Skin of body (tissue), 1 donor: ENCODE measurements at regions not wholly inside any gene's neighbourhood (a gene's known extent, or its start where the extent isn't known, plus 50 kb on each side); places are given as distances from the start of the nearest gene placed in this dataset.
"Not testable (repeated sequence)": the region's sequence is repeated elsewhere in the genome, so short reads cannot be mapped to it uniquely, and the experiment has no call there.

Experiments
- DNase-seq: peaks from one replicate; lab custom pipeline; 2025; lab: John Stamatoyannopoulos, UW

DNA sequence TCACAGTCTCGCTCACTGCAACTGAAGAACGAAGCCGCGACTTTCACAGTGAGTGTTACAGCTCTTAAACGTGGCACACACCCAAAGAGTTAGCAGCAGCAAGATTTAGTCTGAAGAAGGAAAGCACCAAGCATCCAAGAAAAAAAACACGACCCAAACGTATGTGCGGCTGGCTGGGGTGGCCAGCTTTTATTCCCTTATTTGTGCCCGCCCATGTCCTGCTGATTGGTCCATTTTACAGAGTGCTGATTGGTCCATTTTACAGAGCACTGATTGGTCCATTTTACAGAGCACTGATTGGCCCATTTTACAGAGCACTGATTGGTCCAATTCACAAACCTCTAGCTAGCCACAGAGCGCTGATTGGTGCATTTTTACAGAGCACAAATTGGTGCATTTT, 323.0 kb upstream of the ATP10A start:
- not testable (repeated sequence) for DNase-seq

DNA sequence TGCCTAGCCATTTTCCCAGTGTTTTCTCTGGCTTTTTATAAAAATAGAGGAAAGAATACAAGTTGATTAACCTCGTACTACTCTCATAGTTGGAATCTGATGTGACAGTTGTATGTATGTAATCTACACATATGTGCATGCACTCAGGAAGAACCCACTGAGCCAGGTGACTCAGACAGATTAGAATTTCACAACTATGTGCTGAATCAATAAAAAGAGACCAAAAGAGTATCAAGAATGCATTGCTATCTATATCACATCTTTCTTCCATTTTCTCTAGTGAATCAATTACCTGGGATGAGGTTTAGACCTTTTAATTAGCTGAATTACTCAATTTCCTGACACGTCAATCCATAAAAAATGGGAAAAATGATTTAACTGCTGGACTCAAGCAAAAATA, 319.3 kb upstream of the ATP10A start:
- DNase-seq: no peak

DNA sequence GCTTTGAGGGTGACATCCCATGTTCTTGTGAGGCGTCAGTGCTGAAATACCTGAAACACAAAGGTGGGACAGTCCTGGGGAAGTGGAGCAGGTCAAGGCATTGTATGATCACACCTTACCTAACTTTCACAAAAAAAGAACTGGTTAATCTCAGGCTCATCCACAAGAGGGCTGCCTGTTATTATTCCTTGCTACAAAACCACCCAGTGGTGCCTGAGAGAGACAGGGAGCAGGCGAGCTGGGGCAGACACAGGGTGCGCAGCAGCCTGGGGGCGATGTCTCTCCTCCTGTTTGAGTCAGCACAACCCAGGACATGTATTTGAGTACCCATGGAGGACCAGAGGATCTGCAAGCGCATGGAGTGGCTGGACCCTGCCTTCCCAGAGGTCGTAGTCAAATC, 316.8 kb upstream of the ATP10A start:
- DNase-seq: no peak

DNA sequence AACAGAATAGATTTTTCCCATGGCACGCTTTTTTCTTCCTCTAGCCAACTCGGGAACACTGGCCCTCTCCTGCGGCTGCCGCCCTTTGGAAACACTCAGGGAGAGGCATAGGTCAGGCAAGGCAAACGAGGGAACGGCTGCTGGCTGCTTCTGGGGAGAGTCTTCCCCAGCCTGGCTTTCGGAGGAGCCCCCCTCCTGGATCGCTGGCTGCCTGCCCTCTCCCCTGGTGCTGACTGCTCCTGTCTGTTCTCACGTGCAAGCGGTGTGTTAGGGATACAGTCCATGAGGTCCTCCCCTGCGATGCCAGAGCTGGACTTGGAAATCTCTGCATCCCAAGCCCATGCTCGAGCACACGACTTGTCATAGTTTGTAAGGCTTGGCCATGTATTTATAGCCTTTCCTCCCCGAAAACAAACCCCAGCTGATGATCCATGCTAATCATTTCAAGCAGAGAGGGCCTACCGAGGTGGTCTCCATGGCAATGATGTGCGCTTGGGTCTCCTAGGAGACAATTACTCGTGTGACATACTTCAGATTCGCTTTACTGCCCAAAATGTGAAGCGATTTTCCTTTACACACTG, 315.6 kb upstream of the ATP10A start:
- no peak for DNase-seq

DNA sequence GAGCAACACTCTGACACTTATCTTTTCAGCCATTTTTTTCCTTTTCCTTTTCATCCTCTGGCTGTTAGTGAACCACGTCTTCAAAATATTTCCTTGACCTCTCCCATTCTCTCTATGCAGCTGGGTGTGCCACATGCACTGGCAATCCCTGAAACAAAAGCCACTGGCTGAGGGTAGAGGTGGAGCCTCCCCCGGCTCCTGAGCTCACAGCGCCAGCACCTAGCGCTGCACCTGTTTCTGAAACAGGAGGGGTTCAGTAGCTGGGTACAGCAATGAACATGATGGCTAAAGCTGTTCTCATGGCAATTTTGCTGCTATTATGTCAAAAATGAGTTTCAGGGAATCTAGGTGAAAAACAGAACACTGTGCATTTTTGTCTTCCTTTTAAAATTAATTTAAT, 314.7 kb upstream of the ATP10A start:
- no peak for DNase-seq

DNA sequence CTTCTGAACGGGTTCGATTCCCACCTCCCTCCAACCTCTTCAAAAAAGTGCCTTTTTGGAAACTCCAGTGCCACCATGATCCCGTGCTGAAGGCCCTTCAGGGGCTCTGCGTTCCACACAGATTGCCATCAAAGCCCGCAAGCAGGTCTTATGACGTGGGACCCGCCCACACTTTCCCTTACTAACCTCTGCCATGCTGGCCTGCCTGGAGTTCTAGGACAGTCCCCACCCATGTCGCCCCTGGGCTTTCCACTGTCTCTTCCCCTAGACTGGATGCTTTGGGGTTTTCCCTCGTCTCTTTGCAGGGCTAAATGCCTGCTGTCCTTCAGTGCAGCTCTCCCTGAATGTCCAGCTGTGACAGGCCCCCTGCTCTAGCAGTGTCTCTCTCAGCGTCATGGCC, 313.7 kb upstream of the ATP10A start:
- no peak for DNase-seq

DNA sequence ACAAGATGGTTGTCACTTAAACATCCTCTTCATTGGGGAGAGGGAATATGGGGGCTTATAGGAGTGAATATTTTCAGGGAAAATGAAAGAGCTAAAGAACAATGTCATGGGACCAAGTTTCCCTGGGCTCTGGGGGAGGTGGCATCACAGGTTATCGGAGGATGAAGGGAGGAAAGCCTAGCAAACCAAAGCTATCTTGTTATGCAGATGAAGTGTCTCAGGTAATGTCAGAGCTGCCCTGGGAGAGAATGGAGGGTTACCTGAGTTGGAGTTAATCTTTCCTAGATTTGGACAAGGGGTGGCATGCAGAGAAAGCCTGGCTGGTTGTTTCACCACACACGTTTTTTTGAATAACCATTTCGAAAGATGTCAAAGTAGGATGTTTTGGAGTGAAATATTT, 308.1 kb upstream of the ATP10A start:
- DNase-seq: no peak

DNA sequence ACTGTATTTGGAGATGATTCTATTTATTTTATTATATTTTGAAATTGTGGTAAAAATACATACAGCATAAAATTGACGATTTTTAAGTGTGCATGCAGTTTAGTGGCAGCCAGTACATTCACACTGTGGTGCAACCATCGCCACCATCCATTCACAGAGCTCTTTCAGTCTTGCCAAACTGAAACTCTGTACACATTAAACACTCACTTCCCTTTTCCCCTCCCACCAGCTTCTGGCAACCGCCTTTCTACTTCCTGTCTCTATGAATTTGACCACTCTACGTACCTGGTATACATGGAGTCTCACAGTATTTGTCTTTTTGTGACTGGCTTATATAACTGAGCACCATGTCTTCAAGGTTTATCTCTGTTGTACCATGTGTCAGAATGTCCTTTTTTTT, 303.3 kb upstream of the ATP10A start:
- DNase-seq: no peak

DNA sequence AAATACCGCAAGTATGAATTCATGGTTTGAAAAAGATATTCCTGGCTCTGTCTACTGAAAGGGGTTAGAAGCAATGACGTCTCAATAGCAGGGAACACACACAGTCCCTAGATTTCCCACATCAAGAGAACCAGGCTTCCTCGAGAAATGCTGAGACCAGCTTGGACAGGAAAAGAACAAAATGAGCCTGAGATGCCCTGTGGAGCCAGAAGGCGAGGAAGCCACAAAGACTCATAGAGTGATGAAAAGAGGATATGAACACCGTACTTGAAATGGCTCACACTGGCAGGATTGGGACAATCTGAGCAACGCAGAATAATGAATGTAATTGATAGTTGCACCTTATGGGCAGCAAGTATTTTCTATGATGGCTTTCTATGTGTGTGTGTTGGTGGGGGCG, 302.4 kb upstream of the ATP10A start:
- no peak for DNase-seq

DNA sequence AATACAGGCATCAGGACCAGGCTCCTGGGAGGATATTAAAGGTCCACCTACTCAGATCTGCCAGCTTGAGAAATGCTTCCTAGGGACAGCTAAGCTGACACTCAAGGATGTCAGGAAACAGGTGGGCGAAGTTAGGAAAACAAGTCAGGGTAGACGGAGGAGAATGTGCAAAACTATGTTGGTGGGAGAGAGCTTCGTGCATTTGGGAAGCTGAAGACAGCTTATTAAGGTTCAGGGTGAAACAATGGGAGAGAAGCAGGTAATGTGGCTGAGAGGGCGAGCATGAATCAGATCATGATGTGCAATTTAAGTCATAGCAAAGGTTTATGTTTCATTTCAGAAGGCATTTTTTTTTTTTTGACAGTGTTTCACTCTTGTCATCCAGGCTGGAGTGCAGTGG, 297.2 kb upstream of the ATP10A start:
- no peak for DNase-seq

DNA sequence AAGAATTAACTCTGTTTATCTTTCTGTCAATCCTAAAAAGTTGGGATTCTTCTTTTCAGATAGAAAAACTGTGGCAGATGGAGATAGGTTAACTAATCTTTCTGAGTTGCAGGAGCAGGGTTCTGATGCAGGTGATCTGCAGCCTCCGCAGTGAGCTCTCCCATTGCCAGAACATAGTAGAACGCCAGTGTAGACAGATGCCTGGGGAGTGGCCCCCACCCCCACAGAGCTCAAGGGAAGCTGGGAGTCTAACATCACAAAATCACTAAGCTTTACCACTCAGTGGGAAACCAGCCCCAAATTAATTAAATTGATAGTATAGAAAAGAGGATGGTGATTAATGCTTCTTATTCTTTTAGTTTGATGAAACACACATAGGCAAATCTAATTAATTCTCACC, 295.0 kb upstream of the ATP10A start:
- DNase-seq: no peak

DNA sequence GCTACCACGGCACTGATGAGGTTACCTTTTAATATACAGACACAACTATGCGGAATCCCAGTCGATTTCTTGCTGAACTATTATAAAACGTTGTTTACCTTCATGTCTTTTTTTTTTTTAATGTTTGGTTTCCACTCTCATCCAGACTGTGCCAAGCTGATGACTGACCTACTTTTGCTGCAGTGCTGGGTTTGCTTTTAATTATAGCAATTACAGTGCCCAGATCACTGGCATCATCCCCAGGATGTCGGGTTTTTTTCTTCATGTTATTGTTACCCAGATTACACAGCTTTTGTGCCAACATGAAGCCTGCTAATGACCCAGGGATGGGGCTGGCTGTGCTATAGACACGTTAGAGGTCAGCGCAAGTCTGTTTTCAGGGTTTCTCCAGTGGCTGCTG, 294.0 kb upstream of the ATP10A start:
- no peak for DNase-seq

DNA sequence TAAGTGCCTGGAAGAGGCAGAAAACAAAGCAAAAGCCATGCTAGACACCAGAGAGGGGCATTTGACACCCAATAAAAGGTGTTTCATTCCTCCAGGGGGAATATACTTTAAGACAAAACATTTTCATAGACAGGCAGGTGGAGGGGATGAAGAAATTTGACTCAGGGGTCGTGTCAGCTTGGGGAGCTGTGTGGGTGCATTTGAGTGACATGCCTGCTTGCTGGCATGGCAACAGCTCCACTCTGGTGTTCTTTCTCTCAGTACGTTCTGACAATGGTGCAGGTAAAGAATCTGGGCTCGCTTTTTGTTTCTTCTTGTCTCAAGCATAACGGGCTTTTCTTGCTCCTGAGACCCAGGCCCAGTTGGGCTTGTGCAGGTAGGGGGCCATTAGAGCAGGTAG, 292.9 kb upstream of the ATP10A start:
- DNase-seq: no peak

DNA sequence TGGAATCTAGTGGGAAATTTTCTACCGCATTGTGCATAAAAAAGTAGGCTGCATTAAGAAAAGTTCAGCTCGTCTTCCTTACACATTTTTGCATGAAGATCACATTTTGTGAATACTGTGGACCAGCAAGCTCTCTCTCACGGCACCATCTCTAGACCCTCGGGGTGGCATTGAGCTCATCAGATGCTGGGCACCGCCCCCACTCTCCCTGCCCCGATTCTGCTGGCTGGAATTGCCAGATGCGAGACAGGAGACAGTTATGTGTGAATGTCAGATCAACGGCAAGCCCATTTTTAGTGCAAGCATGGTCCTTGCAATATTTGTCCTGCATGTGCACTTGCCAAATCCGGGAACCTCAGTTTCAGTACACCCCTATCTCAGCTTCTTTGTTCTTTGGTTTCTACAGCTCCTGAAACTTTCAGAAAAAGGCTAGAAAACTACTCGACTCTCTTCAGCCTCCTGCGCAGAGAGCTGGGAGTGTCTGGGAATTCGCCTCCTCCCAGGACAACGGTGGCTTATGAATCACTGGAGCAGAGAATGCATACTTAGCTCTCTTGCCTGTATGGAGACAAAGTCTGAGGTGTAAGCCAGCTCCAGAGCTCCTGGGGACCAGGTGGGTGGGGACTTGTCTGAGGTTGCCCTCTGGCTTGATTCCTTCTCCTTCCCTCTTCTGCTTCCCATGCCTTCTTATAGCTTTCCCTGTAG, 285.2 kb upstream of the ATP10A start:
- DNase-seq: no peak

DNA sequence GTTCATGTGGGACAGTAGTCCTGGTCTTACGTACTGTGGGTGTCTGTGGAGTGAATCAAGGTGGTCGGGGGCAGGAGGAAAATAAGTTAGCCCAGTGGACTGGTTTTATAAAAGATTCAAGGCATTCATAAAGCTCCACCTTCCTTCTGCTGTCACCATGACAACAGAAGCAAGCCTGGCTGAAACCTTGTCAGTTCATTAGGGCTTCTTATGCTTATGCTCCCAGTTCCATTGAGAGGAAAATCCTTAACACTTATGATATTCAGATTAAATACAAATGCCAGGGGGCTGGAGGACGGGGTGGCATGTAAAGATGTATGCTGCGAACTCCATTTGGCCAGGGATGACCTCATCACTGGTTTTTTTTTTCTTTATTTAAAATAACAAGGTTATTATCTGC, 283.1 kb upstream of the ATP10A start:
- no peak for DNase-seq

DNA sequence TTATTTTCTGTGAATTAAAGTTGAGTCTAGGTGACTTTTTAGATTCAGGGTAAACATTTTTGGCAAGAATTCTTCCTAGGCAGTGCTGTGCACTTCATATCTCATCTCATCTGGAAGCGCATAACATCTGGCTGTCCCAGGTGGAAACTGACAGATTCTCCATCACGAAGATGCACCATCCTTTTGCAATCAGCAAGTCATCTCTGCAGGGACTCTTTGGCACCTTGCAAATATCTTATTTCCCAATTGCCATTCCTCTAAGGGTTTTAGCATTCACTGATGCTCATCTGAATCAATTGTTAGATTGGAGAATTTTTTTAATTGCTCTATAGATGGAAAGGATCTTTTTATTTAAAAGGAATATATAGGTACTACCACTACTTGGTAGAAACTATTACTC, 282.7 kb upstream of the ATP10A start:
- no peak for DNase-seq

DNA sequence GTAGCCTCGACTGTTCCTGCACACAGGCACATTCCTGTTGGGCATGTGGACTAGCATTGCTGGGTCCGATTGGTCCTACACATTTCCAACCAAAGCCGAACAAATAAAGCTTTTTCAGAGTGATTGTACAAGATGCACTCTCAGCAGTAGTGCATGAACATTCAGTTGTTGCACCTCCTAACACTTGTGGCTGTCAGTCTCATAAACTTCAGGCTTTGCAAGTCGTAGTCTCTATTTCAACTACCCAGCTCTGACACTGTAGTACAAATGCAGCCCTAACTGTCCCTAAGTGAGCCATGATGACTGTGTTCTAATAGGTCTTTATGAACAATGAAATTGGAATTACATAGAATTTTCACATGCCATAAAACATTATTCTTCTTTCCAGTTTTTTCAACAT, 281.7 kb upstream of the ATP10A start:
- no peak for DNase-seq

DNA sequence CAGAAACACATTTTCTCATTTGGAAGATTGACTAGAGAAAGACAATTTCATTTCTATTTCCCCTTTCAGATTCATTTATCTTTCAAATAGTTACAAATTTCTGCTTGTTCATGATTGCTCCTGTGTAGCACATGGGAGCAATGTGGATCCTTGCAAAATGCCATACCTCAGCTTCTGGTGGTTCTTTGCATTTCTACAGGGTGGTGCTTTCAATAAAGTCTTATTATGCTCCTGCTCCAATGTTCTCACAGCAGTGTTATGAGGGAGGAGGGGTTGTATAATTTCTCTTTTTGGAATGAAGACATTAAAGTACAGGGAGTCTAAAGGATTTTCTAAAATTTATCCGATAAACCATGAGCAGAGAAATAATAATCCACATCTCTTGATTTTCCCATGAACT, 280.1 kb upstream of the ATP10A start:
- DNase-seq: no peak

DNA sequence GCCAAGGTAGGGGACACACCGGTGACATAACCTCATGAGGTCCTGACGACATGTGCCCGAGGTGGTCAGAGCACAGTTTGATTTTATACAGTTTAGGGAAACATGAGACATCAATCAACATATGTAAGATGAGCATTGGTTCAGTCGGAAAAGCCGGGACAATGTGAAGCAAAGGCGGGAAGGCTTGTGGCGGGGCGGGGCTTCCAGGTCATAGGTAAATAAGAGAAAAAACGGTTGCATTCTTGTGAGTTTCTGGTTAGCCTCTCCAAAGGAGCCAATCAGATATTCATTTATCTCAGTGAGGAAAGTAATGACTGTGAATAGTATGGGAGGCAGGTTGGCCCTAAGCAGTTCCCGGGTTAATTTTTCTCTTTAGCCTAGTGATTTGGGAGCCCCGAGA, 271.7 kb upstream of the ATP10A start:
- DNase-seq: no peak

DNA sequence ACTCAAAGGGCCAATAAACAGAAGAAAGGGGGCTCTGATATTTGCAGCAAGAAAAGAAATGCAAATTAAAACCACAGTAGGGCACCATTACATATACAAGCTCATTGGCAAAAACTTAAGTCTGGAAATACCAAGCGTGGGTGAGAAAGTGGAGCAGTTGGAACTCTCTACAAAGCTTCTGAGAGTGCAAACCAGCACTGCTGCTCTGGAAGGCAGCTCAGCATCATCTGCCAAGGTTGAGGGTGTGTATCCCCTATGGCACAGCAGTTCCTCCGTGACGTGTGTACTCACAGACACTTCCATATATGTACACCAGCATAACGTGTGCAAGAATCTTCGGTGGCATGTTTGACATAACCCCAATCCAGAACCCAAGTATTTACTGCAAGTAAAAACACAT, 271.0 kb upstream of the ATP10A start:
- no peak for DNase-seq

DNA sequence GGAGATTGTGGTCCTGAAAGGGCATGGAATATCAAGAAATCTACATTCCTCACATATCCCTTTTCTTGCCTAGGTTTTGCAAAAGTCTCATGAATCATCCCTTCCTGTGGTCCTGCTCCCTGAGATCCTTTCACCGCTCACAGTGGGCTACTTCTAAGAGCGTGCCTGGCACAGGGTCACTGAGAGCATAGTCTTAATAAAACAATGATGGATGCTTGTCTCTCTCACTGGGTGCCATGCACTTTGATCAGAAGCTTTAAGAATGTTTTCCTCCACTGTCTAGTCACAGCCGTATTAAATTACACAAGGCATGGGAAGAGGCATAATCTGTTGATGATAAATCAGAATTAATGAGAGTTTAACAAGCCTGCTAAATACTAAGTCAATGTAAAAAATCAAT, 269.7 kb upstream of the ATP10A start:
- no peak for DNase-seq

DNA sequence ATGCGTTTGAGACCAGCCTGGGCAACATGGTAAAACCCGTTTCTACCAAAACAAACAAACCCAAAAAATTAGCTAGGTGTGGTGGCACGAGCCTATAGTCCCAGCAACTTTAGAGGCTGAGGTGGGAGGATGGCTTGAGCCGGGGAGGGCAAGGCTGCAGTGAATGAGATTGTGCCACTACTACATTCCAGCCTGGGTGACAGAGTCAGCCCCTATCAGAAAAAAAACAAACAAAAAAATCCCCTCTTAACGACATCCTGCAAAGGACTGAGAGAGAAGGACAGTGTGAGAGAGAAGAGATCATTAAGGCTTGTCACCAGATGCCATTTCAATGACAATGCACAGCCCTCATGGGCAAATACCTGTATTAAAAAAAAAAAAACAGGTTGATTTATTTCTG, 266.7 kb upstream of the ATP10A start:
- no peak for DNase-seq

DNA sequence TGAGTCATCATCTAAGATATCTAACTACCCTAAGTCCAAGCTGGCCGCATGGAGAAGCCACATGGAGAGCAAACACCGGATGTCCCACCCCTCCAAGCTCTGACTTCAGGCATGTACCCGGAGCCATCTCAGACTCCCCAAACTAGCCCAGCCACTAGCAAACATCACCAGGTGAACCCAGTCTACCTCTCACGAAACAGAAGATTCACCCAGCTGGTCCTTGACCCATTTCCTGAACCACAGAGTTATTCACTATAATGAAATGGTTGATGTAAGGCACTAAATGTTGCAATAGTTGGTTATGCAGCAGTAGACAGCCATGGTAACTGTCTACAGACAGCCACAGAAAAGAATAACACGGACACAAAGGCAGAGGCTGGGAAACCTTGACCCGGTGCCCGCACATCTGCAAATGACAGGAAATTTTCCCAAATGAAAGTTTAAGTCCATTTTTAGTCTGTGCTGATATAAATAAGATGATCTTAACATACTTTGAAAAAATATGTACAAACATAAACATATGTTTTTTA, 265.5 kb upstream of the ATP10A start:
- no peak for DNase-seq
